H1 (cell line): ENCODE measurements at regions not wholly inside any gene's neighbourhood (a gene's known extent, or its start where the extent isn't known, plus 50 kb on each side); places are given as distances from the start of the nearest gene placed in this dataset.

Experiments
- CTCF ChIA-PET: fragments of 300-600 bp; sonication (Branson Sonifier 250); formaldehyde crosslinking; loops from one replicate; lab custom pipeline; 2021; ENCODE audit not compliant: partially characterized antibody; lab: Charles Lee
- POLR2A ChIA-PET: fragments of 300-600 bp; sonication (Branson Sonifier 250); formaldehyde crosslinking; loops from one replicate; lab custom pipeline; 2021; ENCODE audit warnings: inconsistent platforms; ENCODE audit not compliant: partially characterized antibody; lab: Charles Lee
- DNase-seq, 2 experiments: peaks; one replicate each; pipeline versions ENCODE4 v3.0.0 to v3.0.0-alpha.2; 2010 to 2022; ENCODE audit warnings: low spot score in 2 of 2, low read depth in 1 of 2, mixed read lengths in 1 of 2
- FAIRE-seq: peaks from 2 replicates; lab custom pipeline; 2011; peaks lifted over from hg19 to GRCh38; lab: Jason Lieb, UNC
- H2AFZ ChIP-seq: 2 replicates; pipeline ENCODE4 v1.8.1; 2012; ENCODE audit warnings: low read length, inconsistent platforms
- H2AK5ac ChIP-seq: 2 replicates; pipeline ENCODE4 v1.6.1; 2013; ENCODE audit warnings: low read depth, low read length
- H2BK120ac ChIP-seq: replicated peaks from 2 replicates; pipeline ENCODE3; 2013; ENCODE audit warnings: low read depth, low read length, inconsistent platforms
- H2BK12ac ChIP-seq: 2 replicates; pipeline ENCODE4 v1.6.1; 2013; ENCODE audit warnings: low read depth, low read length
- H2BK15ac ChIP-seq: 2 replicates; pipeline ENCODE4 v1.6.1; 2013; ENCODE audit warnings: low read length
- H2BK20ac ChIP-seq: 2 replicates; pipeline ENCODE4 v1.6.1; 2013; ENCODE audit warnings: low read length
- H2BK5ac ChIP-seq: 2 replicates; pipeline ENCODE4 v1.6.1; 2013; ENCODE audit warnings: low read depth, low read length
- H3K14ac ChIP-seq: 2 replicates; pipeline ENCODE4 v1.6.1; 2013; ENCODE audit warnings: inconsistent platforms; ENCODE audit not compliant: insufficient read length
- H3K18ac ChIP-seq: 2 replicates; pipeline ENCODE4 v1.6.1; 2013; ENCODE audit warnings: low read length; ENCODE audit errors: extremely low read depth
- H3K23ac ChIP-seq: 2 replicates; pipeline ENCODE4 v1.6.1; 2013; ENCODE audit warnings: inconsistent platforms; ENCODE audit not compliant: insufficient read length
- H3K23me2 ChIP-seq: 2 replicates; pipeline ENCODE4 v1.6.1; 2013; ENCODE audit warnings: low read depth, low read length
- H3K27ac ChIP-seq: 2 replicates; pipeline ENCODE4 v1.6.1; 2011; ENCODE audit warnings: low read depth, low read length, inconsistent platforms
- H3K27me3 ChIP-seq, 4 experiments: replicated peaks in 1 of 4; 1 replicate in 1 of 4; 2 replicates in 3 of 4; pipeline versions ENCODE4 v1.6.1 to v1.8.1; 2011 to 2013; ENCODE audit warnings: low read length in 3 of 4, mild to moderate bottlenecking in 3 of 4, inconsistent platforms in 2 of 4, mixed read lengths in 2 of 4, moderate library complexity in 1 of 4; ENCODE audit not compliant: control insufficient read depth in 3 of 4, insufficient read depth in 3 of 4; ENCODE audit errors: extremely low read depth in 1 of 4
- H3K36me3 ChIP-seq, 4 experiments: 2 replicates each; pipeline versions ENCODE4 v1.6.1 to v1.8.1; 2011 to 2013; ENCODE audit warnings: mild to moderate bottlenecking in 4 of 4, low read length in 3 of 4, moderate library complexity in 2 of 4, control low read depth in 1 of 4, inconsistent platforms in 1 of 4; ENCODE audit not compliant: insufficient read depth in 4 of 4, control insufficient read depth in 2 of 4
- H3K4ac ChIP-seq: replicated peaks from 2 replicates; pipeline ENCODE3; 2013; ENCODE audit warnings: low read length, low read depth, mixed read lengths, inconsistent platforms; ENCODE audit not compliant: insufficient read length
- H3K4me1 ChIP-seq, 4 experiments: replicated peaks in 1 of 4; 1 replicate in 1 of 4; 2 replicates in 3 of 4; pipeline versions ENCODE4 v1.6.1 to v1.8.1; 2011 to 2013; ENCODE audit warnings: low read length in 3 of 4, inconsistent platforms in 2 of 4, mixed read lengths in 1 of 4; ENCODE audit not compliant: insufficient read depth in 4 of 4, control insufficient read depth in 3 of 4
- H3K4me2 ChIP-seq, 2 experiments: 2 replicates each; pipeline versions ENCODE4 v1.6.1 to v1.8.1; 2011 to 2013; ENCODE audit warnings: low read depth in 2 of 2, low read length in 2 of 2, control low read depth in 1 of 2, inconsistent platforms in 1 of 2, mild to moderate bottlenecking in 1 of 2; ENCODE audit not compliant: insufficient read depth in 1 of 2
- H3K4me3 ChIP-seq, 4 experiments: fragments of 200-600, 300-600 bp in 1 of 4; sonication (generic), shearing (Covaris generic), sonication (Bioruptor Twin) in 1 of 4; 2 replicates each; pipeline versions ENCODE4 v1.5.1 to v1.8.1; 2011 to 2016; ENCODE audit warnings: low read length in 4 of 4, low read depth in 3 of 4, control low read depth in 2 of 4, inconsistent platforms in 2 of 4, mild to moderate bottlenecking in 2 of 4, mixed read lengths in 1 of 4, moderate library complexity in 1 of 4; ENCODE audit not compliant: insufficient read depth in 2 of 4; ENCODE audit errors: extremely low read depth in 1 of 4
- H3K56ac ChIP-seq: replicated peaks from 2 replicates; pipeline ENCODE3; 2013; ENCODE audit warnings: low read depth, mild to moderate bottlenecking, mixed read lengths, low read length, inconsistent platforms; ENCODE audit not compliant: insufficient read length
- H3K79me1 ChIP-seq: 2 replicates; pipeline ENCODE4 v1.6.1; 2013; ENCODE audit warnings: low read depth, low read length, control low read depth
- H3K79me2 ChIP-seq, 2 experiments: 2 replicates each; pipeline versions ENCODE4 v1.6.1 to v1.8.1; 2012 to 2013; ENCODE audit warnings: low read length in 2 of 2, mild to moderate bottlenecking in 2 of 2, inconsistent platforms in 1 of 2; ENCODE audit not compliant: insufficient read depth in 2 of 2, control insufficient read depth in 1 of 2
- H3K9ac ChIP-seq, 4 experiments: replicated peaks in 1 of 4; 1 replicate in 1 of 4; 2 replicates in 3 of 4; pipeline versions ENCODE4 v1.6.1 to v1.8.1; 2011 to 2013; ENCODE audit warnings: low read depth in 3 of 4, low read length in 3 of 4, control low read depth in 2 of 4, mild to moderate bottlenecking in 2 of 4, moderate library complexity in 2 of 4, inconsistent platforms in 1 of 4; ENCODE audit errors: extremely low read depth in 1 of 4
- H3K9me3 ChIP-seq, 2 experiments: 2 replicates each; pipeline versions ENCODE4 v1.6.1 to v1.8.1; 2012 to 2013; ENCODE audit warnings: mild to moderate bottlenecking in 2 of 2, moderate library complexity in 2 of 2, control low read depth in 1 of 2, inconsistent platforms in 1 of 2, low read depth in 1 of 2, low read length in 1 of 2, mixed read lengths in 1 of 2; ENCODE audit not compliant: insufficient read depth in 2 of 2
- H4K20me1 ChIP-seq, 2 experiments: replicated peaks in 1 of 2; 2 replicates each; pipeline versions ENCODE3 to v1.8.1; 2011 to 2013; ENCODE audit warnings: inconsistent platforms in 2 of 2, low read length in 2 of 2, mild to moderate bottlenecking in 1 of 2; ENCODE audit not compliant: insufficient read depth in 2 of 2, control insufficient read depth in 1 of 2
- H4K5ac ChIP-seq: 2 replicates; pipeline ENCODE4 v1.6.1; 2013; ENCODE audit warnings: low read length, low read depth, mixed read lengths, inconsistent platforms; ENCODE audit not compliant: insufficient read length
- H4K8ac ChIP-seq: 2 replicates; pipeline ENCODE4 v1.8.0; 2013; ENCODE audit warnings: mild to moderate bottlenecking, moderate library complexity, low read length, inconsistent platforms; ENCODE audit not compliant: insufficient read depth; ENCODE audit errors: extremely low read depth
- H4K91ac ChIP-seq: replicated peaks from 2 replicates; pipeline ENCODE3; 2013; ENCODE audit warnings: low read length, mixed read lengths, inconsistent platforms; ENCODE audit not compliant: insufficient read length
- PHF8 ChIP-seq: fragments of 200-600 bp; sonication (generic); conservative IDR thresholded peaks from 2 replicates; pipeline ENCODE4 v1.7.1; 2012; ENCODE audit warnings: low read depth, mild to moderate bottlenecking, inconsistent platforms, low read length, moderate library complexity
- RXRA ChIP-seq: IDR thresholded peaks from 2 replicates; pipeline ENCODE4 v1.6.1; 2011; ENCODE audit warnings: low read depth, mild to moderate bottlenecking, low read length, moderate library complexity; ENCODE audit not compliant: insufficient read depth
- WGBS, 2 experiments: shearing (Covaris generic) in 1 of 2; methylation state at CpG; one replicate each; pipeline versions ENCODE4 v1.1.6 to v1.1.7; 2013 to 2015; ENCODE audit warnings: low lambda C conversion rate in 2 of 2, mixed read lengths in 2 of 2, inconsistent platforms in 1 of 2, low coverage in 1 of 2, missing lambda C conversion rate in 1 of 2; ENCODE audit not compliant: insufficient replicate concordance in 2 of 2, insufficient coverage in 1 of 2, insufficient read length in 1 of 2; ENCODE audit errors: extremely low coverage in 1 of 2, missing lambda C conversion rate in 1 of 2; 5-methylcytosine and 5-hydroxymethylcytosine counted together

DNA sequence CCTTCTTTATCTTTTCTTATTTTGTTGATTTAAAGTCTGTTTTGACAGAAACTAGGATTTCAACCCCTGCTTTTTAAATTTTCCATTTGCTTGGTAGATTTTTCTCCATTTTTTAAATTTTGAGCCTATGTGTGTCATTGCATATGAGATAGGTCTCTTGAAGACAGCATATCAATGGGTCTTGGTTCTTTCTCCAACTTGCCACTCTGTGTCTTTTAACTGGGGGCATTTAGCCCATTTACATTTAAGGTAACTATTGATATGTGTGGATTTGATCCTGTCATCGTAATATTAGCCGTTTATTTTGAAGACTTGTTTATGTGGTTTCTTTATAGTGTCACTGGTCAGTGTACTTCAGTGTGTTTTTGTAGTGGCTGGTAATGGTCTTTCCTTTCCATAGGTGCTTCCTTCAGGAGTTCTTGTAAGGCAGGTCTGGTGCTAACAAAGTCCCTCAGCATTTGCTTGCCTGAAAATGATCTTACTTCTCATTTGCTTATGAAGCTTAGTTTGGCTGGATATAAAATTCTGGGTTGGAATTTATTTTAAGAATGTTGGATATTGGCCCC, 223.9 kb downstream of the USP25 start:
- Histone ChIP-seq H4K91ac (no peak overlapping the region), H2BK5ac (no peak overlapping the region), H3K18ac (no peak overlapping the region), H3K23me2 (no peaks in the 10 kb centered on the region), H3K9ac (no peak overlapping the region), H3K4ac (no peak overlapping the region), H2BK120ac (no peak overlapping the region), H3K14ac (no peak overlapping the region), H3K4me2 (no peak overlapping the region), H2BK12ac (no peak overlapping the region), H4K8ac (no peak overlapping the region), H3K4me1 (no peaks in the 10 kb centered on the region), H2AFZ (no peak overlapping the region), H3K36me3 (no peaks in the 10 kb centered on the region), H3K56ac (no peak overlapping the region), H3K79me2 (no peaks in the 10 kb centered on the region), H2BK15ac (no peak overlapping the region), H3K23ac (no peak overlapping the region), H3K9me3 (peaks cover 0 to 7% of the 10 kb centered on the region in 2 experiments; a peak in 2 of 4 replicates), H3K79me1 (no peaks in the 10 kb centered on the region), H4K20me1 (no peaks in the 10 kb centered on the region), H4K5ac (no peak overlapping the region), H2BK20ac (no peak overlapping the region), H2AK5ac (no peak overlapping the region), H3K27me3 (no peaks in the 10 kb centered on the region), H3K27ac (no peak overlapping the region), H3K4me3 (no peak overlapping the region)
- ChIA-PET POLR2A (no interaction called here), CTCF (no interaction called here)
- TF ChIP-seq RXRA: no peak
- no peak for TF ChIP-seq PHF8
- no peak for DNase-seq
- 97% methylated on average over 2 of the region's 2 CpGs; no CpG with 5 or more reads in 1 of the 2 experiments for WGBS, 2 experiments
- FAIRE-seq: no peak
